Endothelial cell of umbilical vein (primary cell): ENCODE measurements at regions not wholly inside any gene's neighbourhood (a gene's known extent, or its start where the extent isn't known, plus 50 kb on each side); places are given as distances from the start of the nearest gene placed in this dataset.

Experiments
- BruUV-seq: library from RNA; stranded (reverse); fragments of 400-500 nt; replicated peaks from 2 replicates; lab custom pipeline; 2021; lab: Mats Ljungman, UMichigan
- CTCF ChIA-PET: fragments of 300-600, 350-600 bp; sonication (Branson Sonifier 250); formaldehyde crosslinking; loops from one replicate; lab custom pipeline; 2021; ENCODE audit warnings: antibody characterized with exemption, inconsistent platforms; lab: Charles Lee
- POLR2A ChIA-PET: fragments of 300-600, 350-600 bp; sonication (Branson Sonifier 250); formaldehyde crosslinking; loops from one replicate; lab custom pipeline; 2021; ENCODE audit warnings: antibody characterized with exemption, inconsistent platforms; lab: Charles Lee
- DNase-seq: peaks from one replicate; pipeline ENCODE4 v3.0.0-alpha.2; 2011; ENCODE audit warnings: low read depth, low spot score
- FAIRE-seq: peaks from 2 replicates; lab custom pipeline; 2011; peaks lifted over from hg19 to GRCh38; lab: Jason Lieb, UNC
- H2AFZ ChIP-seq: 2 replicates; pipeline ENCODE4 v1.6.0; 2012; ENCODE audit warnings: low read depth, low read length, control low read depth, inconsistent platforms
- H3K27ac ChIP-seq: 2 replicates; pipeline ENCODE4 v1.5.1; 2011; ENCODE audit warnings: low read depth, mild to moderate bottlenecking, control low read depth, low read length, moderate library complexity; ENCODE audit not compliant: insufficient read depth
- H3K27me3 ChIP-seq, 2 experiments: 2 replicates each; pipeline versions ENCODE4 v1.6.0 to v1.6.1; 2011; ENCODE audit warnings: low read length in 2 of 2, mixed read lengths in 1 of 2; ENCODE audit not compliant: control insufficient read depth in 2 of 2, insufficient read depth in 2 of 2
- H3K36me3 ChIP-seq, 2 experiments: 2 replicates in 1 of 2; 3 replicates in 1 of 2; pipeline ENCODE4 v1.5.1; 2011; ENCODE audit warnings: low read length in 2 of 2, mild to moderate bottlenecking in 1 of 2, moderate library complexity in 1 of 2; ENCODE audit not compliant: control insufficient read depth in 2 of 2, insufficient read depth in 2 of 2; ENCODE audit errors: extremely low read depth in 1 of 2
- H3K4me1 ChIP-seq: 3 replicates; pipeline ENCODE4 v1.5.1; 2011; ENCODE audit warnings: mild to moderate bottlenecking, low read length; ENCODE audit not compliant: control insufficient read depth, insufficient read depth; ENCODE audit errors: extremely low read depth
- H3K4me2 ChIP-seq: 2 replicates; pipeline ENCODE4 v1.6.1; 2011; ENCODE audit warnings: low read length, control low read depth, mixed read lengths; ENCODE audit not compliant: insufficient read depth
- H3K4me3 ChIP-seq, 3 experiments: fragments of 200-600 bp in 1 of 3; sonication (generic), shearing (Covaris generic) in 1 of 3; replicated peaks in 1 of 3; 2 replicates each; pipeline ENCODE4 v1.5.1; 2011 to 2016; ENCODE audit warnings: control low read depth in 3 of 3, low read length in 3 of 3, mild to moderate bottlenecking in 2 of 3, inconsistent platforms in 1 of 3, low read depth in 1 of 3, moderate library complexity in 1 of 3; ENCODE audit not compliant: insufficient read depth in 1 of 3
- H3K79me2 ChIP-seq: 2 replicates; pipeline ENCODE4 v1.6.0; 2012; ENCODE audit warnings: low read length, inconsistent platforms; ENCODE audit not compliant: control insufficient read depth, insufficient read depth
- H3K9ac ChIP-seq: replicated peaks from 2 replicates; pipeline ENCODE3; 2011; ENCODE audit warnings: low read length, control low read depth; ENCODE audit not compliant: insufficient read depth; ENCODE audit errors: extremely low read depth
- H3K9me1 ChIP-seq: replicated peaks from 3 replicates; pipeline ENCODE4 v1.6.0; 2011; ENCODE audit warnings: mild to moderate bottlenecking, low read length; ENCODE audit not compliant: control insufficient read depth, insufficient read depth; ENCODE audit errors: extremely low read depth
- H3K9me3 ChIP-seq: replicated peaks from 2 replicates; pipeline ENCODE4 v1.5.1; 2012; ENCODE audit warnings: low read length, inconsistent platforms; ENCODE audit not compliant: control insufficient read depth, insufficient read depth
- H4K20me1 ChIP-seq: replicated peaks from 2 replicates; pipeline ENCODE3; 2011; ENCODE audit warnings: mild to moderate bottlenecking, low read length; ENCODE audit not compliant: control insufficient read depth, insufficient read depth; ENCODE audit errors: extremely low read depth
- CTCF ChIP-seq, 2 donors: IDR thresholded peaks; 1 replicate in 1 of 2; 2 replicates in 1 of 2; pipeline ENCODE4 v1.5.1; 2011; ENCODE audit warnings: low read length in 2 of 2, mild to moderate bottlenecking in 2 of 2, moderate library complexity in 2 of 2, control low read depth in 1 of 2, inconsistent platforms in 1 of 2, low read depth in 1 of 2; ENCODE audit not compliant: insufficient read depth in 1 of 2; ENCODE audit errors: extremely low read depth in 1 of 2
- EZH2 ChIP-seq: IDR thresholded peaks from 2 replicates; pipeline ENCODE4 v1.6.1; 2012; ENCODE audit warnings: borderline replicate concordance, low read depth, mild to moderate bottlenecking, moderate library complexity, low read length, inconsistent platforms; ENCODE audit not compliant: severe bottlenecking
- FOS ChIP-seq: IDR thresholded peaks from 2 replicates; pipeline ENCODE4 v1.6.1; 2011; ENCODE audit warnings: mild to moderate bottlenecking, low read length, moderate library complexity, borderline replicate concordance; ENCODE audit not compliant: insufficient read depth
- GATA2 ChIP-seq: IDR thresholded peaks from 2 replicates; pipeline ENCODE4 v1.7.0; 2011; ENCODE audit warnings: low read depth, mild to moderate bottlenecking, moderate library complexity, mixed read lengths, low read length; ENCODE audit not compliant: insufficient read length, insufficient read depth
- JUN ChIP-seq: IDR thresholded peaks from 2 replicates; pipeline ENCODE4 v1.6.1; 2011; ENCODE audit warnings: borderline replicate concordance, low read depth; ENCODE audit not compliant: insufficient read length, insufficient read depth
- MAX ChIP-seq: IDR thresholded peaks from 2 replicates; pipeline ENCODE4 v1.6.1; 2011; ENCODE audit not compliant: insufficient read depth, insufficient read length
- MYC ChIP-seq: IDR thresholded peaks from one replicate; pipeline ENCODE4 v1.6.1; 2011; ENCODE audit warnings: mild to moderate bottlenecking, low read depth, low read length
- POLR2A ChIP-seq: IDR thresholded peaks from 2 replicates; pipeline ENCODE4 v1.6.1; 2012; ENCODE audit warnings: low read depth, mild to moderate bottlenecking, control low read depth, low read length
- POLR2AphosphoS5 ChIP-seq: IDR thresholded peaks from 2 replicates; pipeline ENCODE4 v1.6.1; 2012; ENCODE audit warnings: low read depth, mild to moderate bottlenecking, control low read depth, low read length, moderate library complexity; ENCODE audit not compliant: insufficient read depth
- dilution Hi-C: fragments of 300-500 bp; cut with MboI; formaldehyde crosslinking; loops from one replicate; pipeline ENCODE4 v1.15.0; 2019; ENCODE audit warnings: low sequenced_read_pairs; ENCODE audit not compliant: extremely low pct_ligation_motif_present
- intact Hi-C: fragments of 100-400 bp; cut with micrococcal nuclease; formaldehyde crosslinking; loops from one replicate; pipeline ENCODE4 v1.10.0; 2022

GRCh38 chr12:84072961-84073360, 839.6 kb downstream of the SLC6A15 start:
- intact Hi-C loops, result no loop called here
- FAIRE-seq, result no peak
- POLR2A ChIA-PET, result no interaction called here

More at GRCh38 chr12:84072961-84073360, 839.6 kb downstream of the SLC6A15 start:
- dilution Hi-C loops, result no loop called here
- no TSS peak for BruUV-seq
- Histone ChIP-seq H3K4me3 (no peak overlapping the region), H4K20me1 (no peaks in the 10 kb centered on the region), H3K79me2 (no peaks in the 10 kb centered on the region), H3K27ac (no peak overlapping the region), H3K27me3 (no peaks in the 10 kb centered on the region), H3K9me3 (no peaks in the 10 kb centered on the region), H3K36me3 (no peaks in the 10 kb centered on the region), H3K9ac (no peak overlapping the region), H3K9me1 (no peaks in the 10 kb centered on the region), H2AFZ (no peak overlapping the region), H3K4me2 (no peak overlapping the region), H3K4me1 (no peaks in the 10 kb centered on the region)
- TF ChIP-seq POLR2A, result no peak
- TF ChIP-seq MAX, result no peak
- no peak for TF ChIP-seq CTCF (IDR thresholded peaks at IDR 0.05; ENCODE audit: extremely low read depth in 1 of 2, insufficient read depth in 1 of 2, low read depth in 1 of 2, low read length in 2 of 2)
- no peak for TF ChIP-seq MYC
- no peak for TF ChIP-seq FOS
- no peak for TF ChIP-seq JUN
- TF ChIP-seq EZH2, result no peak
- TF ChIP-seq GATA2, result no peak
- TF ChIP-seq POLR2AphosphoS5, result no peak
- CTCF ChIA-PET, result no interaction called here
- no peak for DNase-seq
